Mesendoderm (in vitro differentiated cells): ENCODE measurements at regions not wholly inside any gene's neighbourhood (a gene's known extent, or its start where the extent isn't known, plus 50 kb on each side); places are given as distances from the start of the nearest gene placed in this dataset.

Source experiments
- DNase-seq: peaks from one replicate; pipeline ENCODE4 v3.0.0; 2013
- H2AK5ac ChIP-seq: 2 replicates; pipeline ENCODE4 v1.6.1; 2013; ENCODE audit warnings: low read length, inconsistent platforms
- H2BK120ac ChIP-seq: 2 replicates; pipeline ENCODE4 v1.6.1; 2013; ENCODE audit warnings: low read depth, mild to moderate bottlenecking, low read length, moderate library complexity, mixed read lengths
- H2BK15ac ChIP-seq: replicated peaks from 2 replicates; pipeline ENCODE4 v1.6.1; 2013; ENCODE audit warnings: low read depth, mild to moderate bottlenecking, moderate library complexity
- H2BK5ac ChIP-seq: 2 replicates; pipeline ENCODE4 v1.6.1; 2013; ENCODE audit warnings: low read length, inconsistent platforms
- H3K18ac ChIP-seq: 2 replicates; pipeline ENCODE4 v1.6.1; 2013; ENCODE audit warnings: mild to moderate bottlenecking, low read length, mixed read lengths
- H3K23ac ChIP-seq: one replicate; pipeline ENCODE4 v1.6.1; 2013; ENCODE audit warnings: low read length
- H3K27ac ChIP-seq: 2 replicates; pipeline ENCODE4 v1.5.1; 2013; ENCODE audit warnings: low read depth, mild to moderate bottlenecking, inconsistent platforms, low read length, moderate library complexity
- H3K27me3 ChIP-seq: 2 replicates; pipeline ENCODE4 v1.6.1; 2013; ENCODE audit warnings: low read length, control low read depth, mild to moderate bottlenecking, inconsistent platforms; ENCODE audit not compliant: insufficient read depth, poor library complexity
- H3K36me3 ChIP-seq: 2 replicates; pipeline ENCODE4 v1.6.1; 2013; ENCODE audit warnings: low read length, inconsistent platforms; ENCODE audit not compliant: control insufficient read depth, insufficient read depth
- H3K4ac ChIP-seq: one replicate; pipeline ENCODE4 v1.6.1; 2013; ENCODE audit warnings: low read depth, mild to moderate bottlenecking, low read length, moderate library complexity
- H3K4me1 ChIP-seq: 2 replicates; pipeline ENCODE4 v1.6.1; 2013; ENCODE audit warnings: low read depth, low read length, inconsistent platforms; ENCODE audit not compliant: control insufficient read depth
- H3K4me2 ChIP-seq: 2 replicates; pipeline ENCODE4 v1.6.1; 2013; ENCODE audit warnings: low read length
- H3K4me3 ChIP-seq: 2 replicates; pipeline ENCODE4 v1.5.1; 2013; ENCODE audit warnings: mild to moderate bottlenecking, low read length
- H3K56ac ChIP-seq: one replicate; pipeline ENCODE4 v1.6.1; 2013; ENCODE audit warnings: low read length
- H3K79me1 ChIP-seq: 2 replicates; pipeline ENCODE4 v1.6.1; 2013; ENCODE audit warnings: low read length, inconsistent platforms
- H3K79me2 ChIP-seq: 2 replicates; pipeline ENCODE4 v1.6.1; 2013; ENCODE audit warnings: mild to moderate bottlenecking, low read length; ENCODE audit not compliant: control insufficient read depth, insufficient read depth
- H3K9ac ChIP-seq: 2 replicates; pipeline ENCODE4 v1.6.1; 2013; ENCODE audit warnings: low read length, inconsistent platforms
- H4K5ac ChIP-seq: one replicate; pipeline ENCODE4 v1.6.1; 2013; ENCODE audit warnings: low read length
- H4K8ac ChIP-seq: one replicate; pipeline ENCODE4 v1.6.1; 2013; ENCODE audit warnings: low read depth, mild to moderate bottlenecking, control low read depth, low read length, moderate library complexity
- WGBS: extraction: QIAGEN DNeasy Blood & Tissue Kit; methylation state at CpG from one replicate; pipeline ENCODE4 v1.1.7; 2013; ENCODE audit warnings: low lambda C conversion rate, missing lambda C conversion rate; ENCODE audit not compliant: insufficient coverage; ENCODE audit errors: extremely low coverage; 5-methylcytosine and 5-hydroxymethylcytosine counted together

DNA sequence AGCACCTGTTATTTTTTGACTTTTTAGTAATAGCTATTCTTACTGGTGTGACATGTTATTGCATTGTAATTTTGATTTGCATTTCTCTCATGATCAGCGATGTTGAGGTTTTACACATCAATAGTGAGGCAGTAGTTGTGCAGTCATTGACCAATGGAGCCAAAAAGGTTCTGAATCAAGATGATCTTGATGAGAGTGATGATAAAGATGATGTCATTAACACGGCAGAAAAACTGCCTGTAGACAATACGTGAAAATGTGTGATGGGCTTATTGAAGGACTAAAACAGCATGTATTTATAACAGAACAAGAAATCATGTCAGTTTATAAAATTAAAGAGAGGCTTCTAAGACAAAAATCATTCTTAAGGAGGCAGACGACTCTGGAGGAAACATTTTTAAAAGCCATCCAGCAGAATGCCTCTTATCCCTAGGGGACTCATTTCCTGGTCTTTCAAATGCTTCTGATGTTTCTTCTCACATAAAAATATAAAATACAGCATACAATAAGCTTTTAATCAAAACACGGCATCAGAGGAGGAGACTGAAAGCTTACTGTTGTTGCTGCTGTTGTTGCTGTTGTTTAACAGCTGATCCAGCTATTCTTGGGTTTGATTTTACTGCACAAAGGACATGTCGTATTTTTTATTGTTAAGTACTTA lies 400.3 kb downstream of the LTN1 start:
- Histone ChIP-seq H2BK15ac (no peak overlapping the region), H2AK5ac (no peak overlapping the region), H2BK5ac (no peak overlapping the region), H3K23ac (no peak overlapping the region), H3K27me3 (no peaks in the 10 kb centered on the region), H3K79me1 (no peaks in the 10 kb centered on the region), H4K8ac (no peak overlapping the region), H2BK120ac (no peak overlapping the region), H3K27ac (no peak overlapping the region), H3K9ac (no peak overlapping the region), H3K79me2 (no peaks in the 10 kb centered on the region), H3K4ac (no peak overlapping the region), H3K36me3 (no peaks in the 10 kb centered on the region), H3K18ac (no peak overlapping the region), H3K4me3 (no peak overlapping the region), H4K5ac (no peak overlapping the region), H3K4me2 (no peak overlapping the region), H3K4me1 (no peaks in the 10 kb centered on the region), H3K56ac (no peak overlapping the region)
- no peak for DNase-seq
- WGBS: no CpG with 5 or more reads among the region's 6 CpGs

- Histone ChIP-seq H3K36me3 (no peaks in the 10 kb centered on the region), H3K27ac (no peak overlapping the region), H3K79me2 (no peaks in the 10 kb centered on the region), H2BK5ac (no peak overlapping the region), H3K4me3 (no peak overlapping the region), H2BK120ac (no peak overlapping the region), H3K79me1 (no peaks in the 10 kb centered on the region), H3K4me1 (no peaks in the 10 kb centered on the region), H3K9ac (no peak overlapping the region), H2AK5ac (no peak overlapping the region), H4K5ac (no peak overlapping the region), H3K56ac (no peak overlapping the region), H3K27me3 (no peaks in the 10 kb centered on the region), H3K4me2 (no peak overlapping the region), H3K23ac (no peak overlapping the region), H3K18ac (no peak overlapping the region), H3K4ac (no peak overlapping the region), H4K8ac (no peak overlapping the region), H2BK15ac (no peak overlapping the region)
- WGBS: no CpG with 5 or more reads among the region's 3 CpGs
- DNase-seq: peak; percentile 61
Measured at GRCh38 chr21:28590676-28591075, 402.0 kb downstream of the LTN1 start.

GRCh38 chr21:28590026-28590425 lies 402.7 kb downstream of the LTN1 start:
- Histone ChIP-seq H3K27ac (no peak overlapping the region), H2AK5ac (no peak overlapping the region), H3K4me3 (no peak overlapping the region), H3K36me3 (no peaks in the 10 kb centered on the region), H3K23ac (no peak overlapping the region), H3K4ac (no peak overlapping the region), H2BK5ac (no peak overlapping the region), H4K8ac (no peak overlapping the region), H3K79me2 (no peaks in the 10 kb centered on the region), H3K4me1 (no peaks in the 10 kb centered on the region), H3K27me3 (no peaks in the 10 kb centered on the region), H3K9ac (no peak overlapping the region), H3K4me2 (no peak overlapping the region), H3K56ac (no peak overlapping the region), H2BK120ac (no peak overlapping the region), H4K5ac (no peak overlapping the region), H3K79me1 (no peaks in the 10 kb centered on the region), H3K18ac (no peak overlapping the region), H2BK15ac (no peak overlapping the region)
- no CpG with 5 or more reads among the region's 2 CpGs for WGBS
- no peak for DNase-seq

GRCh38 chr21:28588997-28589396 lies 403.7 kb downstream of the LTN1 start:
- H2AK5ac ChIP-seq: no peak overlapping the region
- H3K79me2 ChIP-seq: no peaks in the 10 kb centered on the region
- H2BK15ac ChIP-seq: no peak overlapping the region
- no peaks in the 10 kb centered on the region for H3K79me1 ChIP-seq
- no peak overlapping the region for H3K9ac ChIP-seq
- no peak overlapping the region for H3K4me3 ChIP-seq
- H3K27ac ChIP-seq: no peak overlapping the region
- WGBS: no CpG with 5 or more reads among the region's 1 CpG
- H3K4me2 ChIP-seq: no peak overlapping the region
- no peaks in the 10 kb centered on the region for H3K36me3 ChIP-seq
- DNase-seq: no peak
- no peak overlapping the region for H2BK120ac ChIP-seq
- H4K5ac ChIP-seq: no peak overlapping the region
- no peak overlapping the region for H3K18ac ChIP-seq
- no peaks in the 10 kb centered on the region for H3K4me1 ChIP-seq
- no peaks in the 10 kb centered on the region for H3K27me3 ChIP-seq
- no peak overlapping the region for H4K8ac ChIP-seq
- H3K23ac ChIP-seq: no peak overlapping the region
- H3K56ac ChIP-seq: no peak overlapping the region
- no peak overlapping the region for H3K4ac ChIP-seq
- H2BK5ac ChIP-seq: no peak overlapping the region

DNA sequence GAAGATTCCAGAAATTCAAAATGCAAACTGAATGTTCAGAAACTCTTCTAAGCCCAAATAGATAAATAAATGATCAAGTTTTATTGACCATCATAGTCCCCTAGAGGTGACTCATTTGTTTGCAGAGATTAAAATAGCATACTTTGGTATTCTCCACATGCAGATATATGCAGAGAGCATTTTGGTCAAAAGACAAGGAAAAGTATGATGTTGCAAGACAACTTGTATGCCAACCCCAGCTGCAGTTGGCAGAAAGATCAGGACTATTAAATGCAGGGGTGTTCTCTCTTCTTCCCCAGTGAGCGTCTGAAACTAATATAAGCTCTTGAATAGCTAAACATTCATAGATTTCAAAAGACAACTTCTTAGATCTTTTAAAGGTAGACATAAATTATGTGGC lies 404.9 kb downstream of the LTN1 start:
- H4K5ac ChIP-seq: no peak overlapping the region
- no peak overlapping the region for H3K23ac ChIP-seq
- H2AK5ac ChIP-seq: no peak overlapping the region
- H3K4me3 ChIP-seq: no peak overlapping the region
- H3K27ac ChIP-seq: no peak overlapping the region
- H3K9ac ChIP-seq: no peak overlapping the region
- no peak overlapping the region for H2BK5ac ChIP-seq
- H3K79me2 ChIP-seq: no peaks in the 10 kb centered on the region
- H4K8ac ChIP-seq: no peak overlapping the region
- no peaks in the 10 kb centered on the region for H3K27me3 ChIP-seq
- no peak for DNase-seq
- H3K36me3 ChIP-seq: no peaks in the 10 kb centered on the region
- no peak overlapping the region for H3K56ac ChIP-seq
- H3K79me1 ChIP-seq: no peaks in the 10 kb centered on the region
- H2BK120ac ChIP-seq: no peak overlapping the region
- no peak overlapping the region for H3K18ac ChIP-seq
- no peaks in the 10 kb centered on the region for H3K4me1 ChIP-seq
- no peak overlapping the region for H3K4ac ChIP-seq
- WGBS: no CpG with 5 or more reads among the region's 1 CpG
- H2BK15ac ChIP-seq: no peak overlapping the region
- no peak overlapping the region for H3K4me2 ChIP-seq

- no peaks in the 10 kb centered on the region for H3K79me2 ChIP-seq
- H3K27me3 ChIP-seq: no peaks in the 10 kb centered on the region
- no peak overlapping the region for H3K4ac ChIP-seq
- no peaks in the 10 kb centered on the region for H3K36me3 ChIP-seq
- no peak overlapping the region for H3K23ac ChIP-seq
- peak overlapping the region; percentile 45 for H2BK15ac ChIP-seq
- no peak overlapping the region for H4K5ac ChIP-seq
- H3K4me3 ChIP-seq: no peak overlapping the region
- H3K4me1 ChIP-seq: peaks cover 7% of the 10 kb centered on the region
- H2BK5ac ChIP-seq: no peak overlapping the region
- H3K4me2 ChIP-seq: no peak overlapping the region
- no peak overlapping the region for H2BK120ac ChIP-seq
- H3K9ac ChIP-seq: no peak overlapping the region
- no peak overlapping the region for H3K56ac ChIP-seq
- DNase-seq: no peak
- no peaks in the 10 kb centered on the region for H3K79me1 ChIP-seq
- H2AK5ac ChIP-seq: no peak overlapping the region
- WGBS: no CpG with 5 or more reads among the region's 2 CpGs
- H3K18ac ChIP-seq: no peak overlapping the region
- no peak overlapping the region for H4K8ac ChIP-seq
- H3K27ac ChIP-seq: no peak overlapping the region
Measured at GRCh38 chr21:28581976-28582375, 410.7 kb downstream of the LTN1 start.
